ENCODE measurements at regions not wholly inside any gene's neighbourhood (a gene's known extent, or its start where the extent isn't known, plus 50 kb on each side); places are given as distances from the start of the nearest gene placed in this dataset.
"Not testable (repeated sequence)": the region's sequence is repeated elsewhere in the genome, so short reads cannot be mapped to it uniquely, and the experiment has no call there.

GRCh38 chr1:234817313-234818039 lies 207.5 kb upstream of the IRF2BP2 start:
- not testable (repeated sequence) for TF ChIP-seq CTCF (IDR thresholded peaks at IDR 0.05); EZH2 (IDR thresholded peaks at IDR 0.05; ENCODE audit: borderline replicate concordance, insufficient read depth, low read depth, low read length, poor library complexity, severe bottlenecking)
